Tibial nerve (tissue), 4 donors: ENCODE measurements at regions not wholly inside any gene's neighbourhood (a gene's known extent, or its start where the extent isn't known, plus 50 kb on each side); places are given as distances from the start of the nearest gene placed in this dataset.

Experiments
- DNase-seq, 2 donors: peaks; one replicate each; pipeline ENCODE4 v3.0.0-alpha.2; 2019; ENCODE audit warnings: low spot score in 2 of 2
- H3K27ac ChIP-seq, 4 donors: fragments of 200-600 bp; sonication (generic) in 3 of 4; one replicate each; pipeline ENCODE4 v1.5.1; 2017 to 2019; ENCODE audit warnings: mild to moderate bottlenecking in 1 of 4
- H3K27me3 ChIP-seq, 2 donors: fragments of 200-600 bp; sonication (generic) in 1 of 2; one replicate each; pipeline versions ENCODE4 v1.5.1 to v1.6.0; 2017 to 2019
- H3K36me3 ChIP-seq, 3 donors: fragments of 200-600 bp; sonication (generic); one replicate each; pipeline ENCODE4 v1.5.1; 2018 to 2019
- H3K4me1 ChIP-seq, 4 donors: fragments of 200-600 bp; sonication (generic) in 3 of 4; one replicate each; pipeline ENCODE4 v1.5.1; 2017 to 2019
- H3K4me3 ChIP-seq, 4 donors: fragments of 200-600 bp; sonication (generic) in 3 of 4; one replicate each; pipeline ENCODE4 v1.5.1; 2017 to 2019; ENCODE audit warnings: mild to moderate bottlenecking in 1 of 4, moderate library complexity in 1 of 4
- H3K9me3 ChIP-seq, 4 donors: fragments of 200-600 bp; sonication (generic) in 3 of 4; one replicate each; pipeline ENCODE4 v1.5.1; 2017 to 2019
- EP300 ChIP-seq, 2 donors: sonication (generic); formaldehyde crosslinking; IDR thresholded peaks; one replicate each; pipeline ENCODE4 v1.6.1; 2017; ENCODE audit warnings: antibody characterized with exemption in 2 of 2, mild to moderate bottlenecking in 1 of 2
- POLR2A ChIP-seq, 2 donors: fragments of 450-650 bp; IDR thresholded peaks; one replicate each; pipeline ENCODE4 v1.6.1; 2017; ENCODE audit warnings: antibody characterized with exemption in 2 of 2, mild to moderate bottlenecking in 2 of 2, moderate library complexity in 2 of 2
- WGBS, 2 donors: methylation state at CpG; one replicate each; pipeline ENCODE4 v1.1.5; 2018; 5-methylcytosine and 5-hydroxymethylcytosine counted together
- TF ChIP-seq, protein P1 (sequence below), 5 experiments: fragments of 200-600 bp in 3 of 5; fragments of 450-650 bp in 2 of 5; sonication (generic) in 3 of 5; IDR thresholded peaks; one replicate each; pipeline ENCODE4 v1.5.1; 2016 to 2019; ENCODE audit warnings: antibody characterized with exemption in 5 of 5, mild to moderate bottlenecking in 3 of 5, moderate library complexity in 2 of 5

- H3K27ac ChIP-seq, result peak overlapping the region in 1 of 4 donors; percentile 65
- no peak for DNase-seq
- H3K4me1 ChIP-seq, result peaks cover 0 to 22% (median 0%) of the 10 kb centered on the region in 4 donors
- TF ChIP-seq, protein P1, sequence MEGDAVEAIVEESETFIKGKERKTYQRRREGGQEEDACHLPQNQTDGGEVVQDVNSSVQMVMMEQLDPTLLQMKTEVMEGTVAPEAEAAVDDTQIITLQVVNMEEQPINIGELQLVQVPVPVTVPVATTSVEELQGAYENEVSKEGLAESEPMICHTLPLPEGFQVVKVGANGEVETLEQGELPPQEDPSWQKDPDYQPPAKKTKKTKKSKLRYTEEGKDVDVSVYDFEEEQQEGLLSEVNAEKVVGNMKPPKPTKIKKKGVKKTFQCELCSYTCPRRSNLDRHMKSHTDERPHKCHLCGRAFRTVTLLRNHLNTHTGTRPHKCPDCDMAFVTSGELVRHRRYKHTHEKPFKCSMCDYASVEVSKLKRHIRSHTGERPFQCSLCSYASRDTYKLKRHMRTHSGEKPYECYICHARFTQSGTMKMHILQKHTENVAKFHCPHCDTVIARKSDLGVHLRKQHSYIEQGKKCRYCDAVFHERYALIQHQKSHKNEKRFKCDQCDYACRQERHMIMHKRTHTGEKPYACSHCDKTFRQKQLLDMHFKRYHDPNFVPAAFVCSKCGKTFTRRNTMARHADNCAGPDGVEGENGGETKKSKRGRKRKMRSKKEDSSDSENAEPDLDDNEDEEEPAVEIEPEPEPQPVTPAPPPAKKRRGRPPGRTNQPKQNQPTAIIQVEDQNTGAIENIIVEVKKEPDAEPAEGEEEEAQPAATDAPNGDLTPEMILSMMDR (IDR thresholded peaks at IDR 0.05), result no peak
- no peak for TF ChIP-seq POLR2A (IDR thresholded peaks at IDR 0.05)
- peak; percentile 61 to 69 for TF ChIP-seq EP300 (IDR thresholded peaks at IDR 0.05)
- no peaks in the 10 kb centered on the region for H3K27me3 ChIP-seq
- WGBS, 2 donors, result 70 to 76% methylated on average over 4 of the region's 4 CpGs
- no peak overlapping the region for H3K4me3 ChIP-seq
- H3K9me3 ChIP-seq, result no peaks in the 10 kb centered on the region
- no peaks in the 10 kb centered on the region for H3K36me3 ChIP-seq
These were observed 245.3 kb downstream of the ZNF621 start for GRCh38 chr3:40770061-40770460.

DNA sequence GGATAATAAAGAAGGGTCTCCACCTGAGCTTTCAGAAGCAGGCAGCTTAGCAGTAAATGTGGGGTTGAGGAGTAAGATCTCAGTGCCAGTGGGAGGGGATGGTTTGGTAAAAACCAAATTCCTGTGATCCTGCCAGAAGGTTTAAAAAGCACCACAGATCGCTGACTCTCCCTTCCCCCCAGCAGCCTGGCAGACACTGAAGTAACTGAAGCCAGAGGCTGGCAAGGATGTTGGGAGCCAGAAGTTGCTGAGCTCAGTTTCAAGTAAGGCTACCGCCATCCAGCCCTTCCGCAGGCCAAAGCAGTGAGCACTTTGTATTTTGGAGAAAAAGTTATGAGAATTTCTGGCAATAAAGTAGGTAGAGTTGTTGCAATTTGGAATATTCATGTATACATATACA is 246.4 kb downstream of the ZNF621 start:
- 77 to 87% methylated on average over 3 of the region's 3 CpGs for WGBS, 2 donors
- H3K4me3 ChIP-seq, result no peak overlapping the region
- no peak for DNase-seq
- H3K36me3 ChIP-seq, result no peaks in the 10 kb centered on the region
- peak overlapping the region in 1 of 4 donors; percentile 46 for H3K27ac ChIP-seq
- H3K9me3 ChIP-seq, result no peaks in the 10 kb centered on the region
- H3K4me1 ChIP-seq, result peaks cover 0 to 14% (median 0%) of the 10 kb centered on the region in 4 donors
- TF ChIP-seq, protein P1 (IDR thresholded peaks at IDR 0.05), result no peak
- TF ChIP-seq EP300 (IDR thresholded peaks at IDR 0.05) (no peak), POLR2A (IDR thresholded peaks at IDR 0.05) (no peak)
- H3K27me3 ChIP-seq, result no peaks in the 10 kb centered on the region

GRCh38 chr3:40779039-40779438 is 254.3 kb downstream of the ZNF621 start:
- 93% methylated on average over 6 of the region's 6 CpGs for WGBS, 2 donors
- DNase-seq, result no peak
- H3K36me3 ChIP-seq, result no peaks in the 10 kb centered on the region
- TF ChIP-seq, protein P1 (IDR thresholded peaks at IDR 0.05), result no peak
- no peak for TF ChIP-seq EP300 (IDR thresholded peaks at IDR 0.05)
- no peak for TF ChIP-seq POLR2A (IDR thresholded peaks at IDR 0.05)
- peaks cover 0 to 28% (median 13%) of the 10 kb centered on the region in 4 donors for H3K4me1 ChIP-seq
- H3K27ac ChIP-seq, result peak overlapping the region in 1 of 4 donors; percentile 83
- H3K4me3 ChIP-seq, result no peak overlapping the region
- H3K27me3 ChIP-seq, result no peaks in the 10 kb centered on the region
- H3K9me3 ChIP-seq, result no peaks in the 10 kb centered on the region

DNA sequence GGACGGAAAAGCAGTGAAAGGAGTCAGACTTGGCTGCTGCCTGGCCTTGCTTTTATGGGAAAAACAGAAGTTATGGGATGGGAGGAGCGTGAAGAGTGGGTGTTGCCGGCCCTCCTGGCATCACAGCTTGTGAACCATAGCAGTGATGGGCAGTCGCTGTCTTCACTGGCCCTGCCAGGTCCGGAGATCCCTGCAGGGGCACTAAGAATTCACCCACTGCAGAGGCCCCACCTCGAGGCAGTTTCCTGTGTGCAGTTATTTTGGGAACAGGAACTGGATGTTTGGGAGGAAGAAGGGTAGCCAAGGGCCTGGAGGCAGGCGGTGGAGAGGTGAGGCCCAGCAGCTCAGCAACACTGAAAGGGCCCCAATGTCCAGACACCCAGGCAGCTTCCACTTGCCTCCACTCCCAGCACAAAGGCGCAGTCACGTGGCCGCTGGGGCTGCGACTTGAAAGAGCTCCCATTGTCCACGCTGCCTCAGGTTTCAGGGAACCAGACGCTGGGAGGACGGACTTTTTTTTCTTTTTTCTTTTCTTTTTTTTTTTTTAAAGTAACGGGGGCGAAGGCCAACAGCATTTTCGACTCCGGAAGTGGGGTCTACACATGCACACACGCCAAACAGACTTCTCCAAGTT is 255.6 kb downstream of the ZNF621 start:
- Histone ChIP-seq H3K4me1 (peaks cover 0 to 28% (median 13%) of the 10 kb centered on the region in 4 donors), H3K27ac (peak overlapping the region; percentile 52 to 85 (median 76)), H3K27me3 (no peaks in the 10 kb centered on the region), H3K36me3 (no peaks in the 10 kb centered on the region), H3K4me3 (peak overlapping the region in 3 of 4 donors; percentile 4 to 39 (median 20)), H3K9me3 (no peaks in the 10 kb centered on the region)
- no peak for TF ChIP-seq EP300 (IDR thresholded peaks at IDR 0.05)
- TF ChIP-seq, protein P1 (IDR thresholded peaks at IDR 0.05), result peak in 1 of 5 experiments; percentile 16
- WGBS, 2 donors, result 8 to 9% methylated on average over 17 to 19 of the region's 19 CpGs
- DNase-seq, result peak; percentile 66 to 76

DNA sequence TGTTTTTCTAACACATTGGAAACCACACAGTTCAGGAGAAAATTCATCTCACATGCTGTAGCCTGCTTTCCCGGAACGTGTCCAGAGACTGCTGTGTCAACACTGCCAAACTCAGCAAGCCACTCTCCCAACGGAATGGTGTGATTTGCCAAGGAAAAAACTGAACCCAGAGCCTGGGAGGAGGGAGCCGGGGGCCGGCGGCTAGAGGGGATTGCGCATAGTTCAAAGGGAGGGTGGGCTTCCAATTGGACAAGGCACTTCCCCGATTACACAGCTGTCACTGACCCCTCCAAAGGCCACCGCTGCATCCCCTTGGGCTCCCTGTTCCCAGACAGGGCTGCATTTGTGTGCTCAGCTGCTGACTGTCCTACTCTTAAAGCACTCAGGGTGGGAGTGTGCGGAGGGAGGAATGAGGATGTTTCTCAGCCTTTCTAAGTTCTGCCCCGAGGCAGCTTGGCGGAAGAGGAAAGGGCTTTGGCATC is 256.2 kb downstream of the ZNF621 start:
- TF ChIP-seq EP300 (IDR thresholded peaks at IDR 0.05) (peak in 1 of 2 donors; percentile 38), POLR2A (IDR thresholded peaks at IDR 0.05) (no peak)
- Histone ChIP-seq H3K4me3 (peak overlapping the region in 3 of 4 donors; percentile 4 to 39 (median 20)), H3K9me3 (no peaks in the 10 kb centered on the region), H3K4me1 (peaks cover 0 to 28% (median 13%) of the 10 kb centered on the region in 4 donors), H3K27me3 (no peaks in the 10 kb centered on the region), H3K36me3 (no peaks in the 10 kb centered on the region), H3K27ac (peak overlapping the region; percentile 52 to 85 (median 76))
- DNase-seq, result peak; percentile 31 to 43
- 13 to 20% methylated on average over 12 of the region's 12 CpGs for WGBS, 2 donors
